GM23248 (cell line): ENCODE measurements at regions not wholly inside any gene's neighbourhood (a gene's known extent, or its start where the extent isn't known, plus 50 kb on each side); places are given as distances from the start of the nearest gene placed in this dataset.

ENCODE experiments used
- DNase-seq: peaks from one replicate; pipeline ENCODE4 v3.0.0-alpha.2; 2015
- H2AFZ ChIP-seq: fragments of 200-600 bp; sonication (generic); 2 replicates; pipeline ENCODE4 v1.6.1; 2016; ENCODE audit warnings: antibody characterized with exemption
- H3F3A ChIP-seq: fragments of 200-600 bp; sonication (generic); 2 replicates; pipeline ENCODE4 v1.6.1; 2016; ENCODE audit warnings: mild to moderate bottlenecking, antibody characterized with exemption, mixed run types; ENCODE audit not compliant: insufficient read depth
- H3K27ac ChIP-seq: fragments of 200-600 bp; sonication (generic); 2 replicates; pipeline ENCODE4 v1.5.1; 2016; ENCODE audit warnings: mild to moderate bottlenecking
- H3K27me3 ChIP-seq: fragments of 200-600 bp; sonication (generic); replicated peaks from 2 replicates; pipeline ENCODE4 v1.6.1; 2016; ENCODE audit warnings: mild to moderate bottlenecking; ENCODE audit not compliant: insufficient read depth
- H3K36me3 ChIP-seq: fragments of 200-600 bp; sonication (generic); 2 replicates; pipeline ENCODE4 v1.6.1; 2016; ENCODE audit warnings: low read depth, mild to moderate bottlenecking
- H3K4me1 ChIP-seq: fragments of 200-600 bp; sonication (generic); 2 replicates; pipeline ENCODE4 v1.6.1; 2016; ENCODE audit warnings: mild to moderate bottlenecking; ENCODE audit not compliant: insufficient read depth
- H3K4me2 ChIP-seq: fragments of 200-600 bp; sonication (generic); one replicate; pipeline ENCODE4 v1.6.1; 2016; ENCODE audit warnings: mild to moderate bottlenecking; ENCODE audit not compliant: unreplicated experiment
- H3K4me3 ChIP-seq: fragments of 200-600 bp; sonication (generic); 2 replicates; pipeline ENCODE4 v1.5.1; 2016; ENCODE audit warnings: mild to moderate bottlenecking
- H3K79me2 ChIP-seq: fragments of 200-600 bp; sonication (generic); 2 replicates; pipeline ENCODE4 v1.6.1; 2016; ENCODE audit warnings: mild to moderate bottlenecking; ENCODE audit not compliant: insufficient read depth
- H3K9ac ChIP-seq: fragments of 200-600 bp; sonication (generic); 2 replicates; pipeline ENCODE4 v1.6.1; 2016; ENCODE audit warnings: mild to moderate bottlenecking
- H3K9me2 ChIP-seq: fragments of 200-600 bp; sonication (generic); 2 replicates; pipeline ENCODE4 v1.6.1; 2016; ENCODE audit warnings: mixed run types, mild to moderate bottlenecking, moderate library complexity; ENCODE audit not compliant: insufficient read depth
- H3K9me3 ChIP-seq: fragments of 200-600 bp; sonication (generic); one replicate; pipeline ENCODE4 v1.6.1; 2017; ENCODE audit warnings: low read depth
- H4K20me1 ChIP-seq: fragments of 200-600 bp; sonication (generic); 2 replicates; pipeline ENCODE4 v1.6.0; 2016; ENCODE audit not compliant: insufficient read depth
- EZH2 ChIP-seq: fragments of 200-600 bp; sonication (generic); IDR thresholded peaks from 2 replicates; pipeline ENCODE4 v1.6.1; 2018; ENCODE audit warnings: antibody characterized with exemption, mild to moderate bottlenecking; ENCODE audit not compliant: insufficient read depth, poor library complexity, severe bottlenecking
- EZH2phosphoT487 ChIP-seq: fragments of 200-600 bp; sonication (generic); IDR thresholded peaks from 2 replicates; pipeline ENCODE4 v1.6.1; 2018; ENCODE audit warnings: antibody characterized with exemption, moderate library complexity, mild to moderate bottlenecking, low read depth; ENCODE audit not compliant: insufficient read depth
- WGBS, 2 experiments: methylation state at CpG; one replicate each; pipeline ENCODE4 v1.1.6; 2015 to 2017; ENCODE audit warnings: low lambda C conversion rate in 2 of 2, low coverage in 1 of 2; ENCODE audit errors: missing lambda C conversion rate in 2 of 2; 5-methylcytosine and 5-hydroxymethylcytosine counted together
- in situ Hi-C: fragments of 300-500 bp; cut with MboI; formaldehyde crosslinking; loops from 2 replicates; pipeline ENCODE4 v1.15.0; 2020

DNA sequence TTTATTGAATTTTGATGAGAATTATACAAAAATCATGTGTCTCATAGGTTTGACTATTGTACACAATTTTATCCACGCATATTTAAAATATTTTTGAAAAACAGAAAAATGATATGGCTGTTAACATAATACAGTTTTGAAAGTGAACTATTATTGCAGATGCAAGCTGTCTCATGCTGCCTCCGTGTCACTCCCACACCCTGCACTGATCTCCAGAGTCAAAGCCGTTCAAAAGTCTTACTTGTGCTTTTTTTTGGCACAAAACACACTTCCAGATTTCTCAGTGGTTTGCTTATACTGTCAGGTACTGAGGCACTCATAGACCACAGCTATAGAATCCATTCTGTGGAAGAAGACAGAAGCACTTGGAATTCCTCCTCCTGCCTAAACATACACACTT, 243.1 kb upstream of the ADARB2 start:
- H3K36me3 ChIP-seq = no peaks in the 10 kb centered on the region
- WGBS, 2 experiments = 8 to 16% methylated on average over 3 of the region's 3 CpGs
- H3K4me1 ChIP-seq = no peaks in the 10 kb centered on the region
- no peak overlapping the region for H3K27ac ChIP-seq
- TF ChIP-seq EZH2 = no peak
- TF ChIP-seq EZH2phosphoT487 = no peak
- H3K4me2 ChIP-seq = no peak overlapping the region
- no peaks in the 10 kb centered on the region for H3K9me3 ChIP-seq
- H3K9me2 ChIP-seq = no peaks in the 10 kb centered on the region
- no peaks in the 10 kb centered on the region for H3K27me3 ChIP-seq
- in situ Hi-C loops = no loop called here
- H3K79me2 ChIP-seq = no peaks in the 10 kb centered on the region
- H3F3A ChIP-seq = no peaks in the 10 kb centered on the region
- H2AFZ ChIP-seq = no peak overlapping the region
- H3K4me3 ChIP-seq = no peak overlapping the region
- H4K20me1 ChIP-seq = no peaks in the 10 kb centered on the region
- no peak for DNase-seq
- no peak overlapping the region for H3K9ac ChIP-seq

DNA sequence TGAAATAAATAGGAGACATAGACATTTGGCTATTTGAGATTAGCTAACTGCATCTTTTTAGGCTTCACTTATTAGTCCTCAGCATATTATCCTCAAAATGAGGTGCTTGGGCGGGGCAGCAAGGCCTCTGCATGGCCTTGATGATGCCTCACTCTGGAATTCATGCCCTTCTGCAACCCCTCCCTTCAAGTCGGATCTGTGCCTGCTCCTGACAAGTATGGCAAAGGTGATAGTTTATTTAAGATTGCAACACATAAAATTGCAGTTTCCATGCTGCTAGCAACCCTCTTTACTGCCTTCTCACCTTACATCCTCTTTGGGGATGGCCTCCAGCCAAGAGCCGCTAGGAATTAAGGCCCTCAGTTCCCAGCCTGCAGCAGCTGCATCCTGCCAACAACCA, 241.3 kb upstream of the ADARB2 start:
- H3K27ac ChIP-seq = no peak overlapping the region
- H3K4me3 ChIP-seq = no peak overlapping the region
- no peaks in the 10 kb centered on the region for H3K4me1 ChIP-seq
- no peak overlapping the region for H2AFZ ChIP-seq
- no peaks in the 10 kb centered on the region for H3K9me2 ChIP-seq
- H4K20me1 ChIP-seq = no peaks in the 10 kb centered on the region
- in situ Hi-C loops = no loop called here
- no peaks in the 10 kb centered on the region for H3K36me3 ChIP-seq
- H3K27me3 ChIP-seq = no peaks in the 10 kb centered on the region
- no peak overlapping the region for H3K4me2 ChIP-seq
- no peaks in the 10 kb centered on the region for H3F3A ChIP-seq
- no peak overlapping the region for H3K9ac ChIP-seq
- H3K79me2 ChIP-seq = no peaks in the 10 kb centered on the region
- H3K9me3 ChIP-seq = no peaks in the 10 kb centered on the region
- no peak for DNase-seq
- WGBS, 2 experiments = 5 to 16% methylated on average over 3 of the region's 3 CpGs
- TF ChIP-seq EZH2phosphoT487 = no peak
- TF ChIP-seq EZH2 = no peak

- Histone ChIP-seq H4K20me1 (no peaks in the 10 kb centered on the region), H3K9me2 (no peaks in the 10 kb centered on the region), H3K36me3 (no peaks in the 10 kb centered on the region), H3K4me1 (no peaks in the 10 kb centered on the region), H3K9ac (no peak overlapping the region), H2AFZ (no peak overlapping the region), H3K27me3 (no peaks in the 10 kb centered on the region), H3K4me2 (no peak overlapping the region), H3K27ac (no peak overlapping the region), H3F3A (no peaks in the 10 kb centered on the region), H3K79me2 (no peaks in the 10 kb centered on the region), H3K9me3 (no peaks in the 10 kb centered on the region), H3K4me3 (no peak overlapping the region)
- TF ChIP-seq EZH2phosphoT487 (no peak), EZH2 (no peak)
- in situ Hi-C loops = no loop called here
- WGBS, 2 experiments = 22 to 23% methylated on average over 1 of the region's 1 CpG
- DNase-seq = no peak
Observed at GRCh38 chr10:1977461-1977860, 240.1 kb upstream of the ADARB2 start.

DNA sequence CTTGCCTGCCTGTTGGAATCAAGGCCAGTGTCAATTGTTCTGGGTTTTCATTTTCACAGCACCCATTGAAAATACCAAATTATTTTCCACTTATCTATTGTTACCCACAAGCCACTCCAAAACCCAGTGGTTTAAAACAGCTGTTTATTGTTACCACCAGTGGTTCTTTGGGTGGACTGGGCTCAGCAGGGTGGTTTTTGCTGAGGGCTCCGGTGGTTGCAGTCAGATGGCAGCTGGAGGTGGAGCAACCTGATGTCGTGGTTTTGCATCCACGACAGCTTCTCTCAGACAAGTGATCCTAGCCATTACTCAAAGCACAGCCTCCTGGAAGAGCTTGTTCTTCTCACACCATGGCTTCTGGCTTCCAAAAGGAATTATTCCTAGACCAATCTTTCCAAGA, 235.1 kb upstream of the ADARB2 start:
- H3K27me3 ChIP-seq = no peaks in the 10 kb centered on the region
- no peak for TF ChIP-seq EZH2phosphoT487
- TF ChIP-seq EZH2 = no peak
- no peaks in the 10 kb centered on the region for H3K9me2 ChIP-seq
- no peak overlapping the region for H3K4me3 ChIP-seq
- H4K20me1 ChIP-seq = no peaks in the 10 kb centered on the region
- no peaks in the 10 kb centered on the region for H3K4me1 ChIP-seq
- no peaks in the 10 kb centered on the region for H3K36me3 ChIP-seq
- no peaks in the 10 kb centered on the region for H3F3A ChIP-seq
- no peak overlapping the region for H3K4me2 ChIP-seq
- H3K9me3 ChIP-seq = no peaks in the 10 kb centered on the region
- 27 to 29% methylated on average over 3 of the region's 3 CpGs for WGBS, 2 experiments
- no peak overlapping the region for H2AFZ ChIP-seq
- DNase-seq = no peak
- no peak overlapping the region for H3K27ac ChIP-seq
- no peaks in the 10 kb centered on the region for H3K79me2 ChIP-seq
- in situ Hi-C loops = no loop called here
- no peak overlapping the region for H3K9ac ChIP-seq
